Body of pancreas (tissue), 4 donors: ENCODE measurements at regions not wholly inside any gene's neighbourhood (a gene's known extent, or its start where the extent isn't known, plus 50 kb on each side); places are given as distances from the start of the nearest gene placed in this dataset.
"Not testable (repeated sequence)": the region's sequence is repeated elsewhere in the genome, so short reads cannot be mapped to it uniquely, and the experiment has no call there.

Experiments
- ATAC-seq: fragments of 150-250 bp; one replicate; pipeline ENCODE4 v1.9.1; 2016
- DNase-seq, 4 donors: peaks; one replicate each; pipeline ENCODE4 v3.0.0-alpha.2; 2019
- H3K27ac ChIP-seq, 4 donors: fragments of 200-600 bp; sonication (generic); 1 replicate in 3 of 4; 2 replicates in 1 of 4; pipeline versions ENCODE4 v1.5.1 to v1.6.1; 2016 to 2019; ENCODE audit warnings: mild to moderate bottlenecking in 1 of 4, mixed read lengths in 1 of 4, moderate library complexity in 1 of 4
- H3K27me3 ChIP-seq, 2 donors: fragments of 200-600 bp; sonication (generic); one replicate each; pipeline ENCODE4 v1.6.0; 2016; ENCODE audit warnings: mild to moderate bottlenecking in 1 of 2
- H3K36me3 ChIP-seq, 2 donors: fragments of 200-600 bp; sonication (generic); replicated peaks in 1 of 2; 2 replicates each; pipeline ENCODE4 v1.5.1; 2016; ENCODE audit warnings: low read depth in 2 of 2; ENCODE audit not compliant: insufficient read depth in 1 of 2
- H3K4me1 ChIP-seq: fragments of 200-600 bp; sonication (generic); one replicate; pipeline ENCODE4 v1.6.0; 2016
- H3K4me3 ChIP-seq, 2 donors: fragments of 200-600 bp; sonication (generic); 1 replicate in 1 of 2; 2 replicates in 1 of 2; pipeline ENCODE4 v1.5.1; 2016 to 2019
- H3K9me3 ChIP-seq, 3 donors: fragments of 200-600 bp; sonication (generic); 1 replicate in 2 of 3; 2 replicates in 1 of 3; pipeline ENCODE4 v1.5.1; 2016
- POLR2A ChIP-seq, 3 donors: fragments of 450-650 bp; IDR thresholded peaks; one replicate each; pipeline ENCODE4 v1.6.1; 2016; ENCODE audit warnings: antibody characterized with exemption in 3 of 3, mild to moderate bottlenecking in 2 of 3
- WGBS, 2 donors: methylation state at CpG; one replicate each; pipeline ENCODE4 v1.1.5; 2017; 5-methylcytosine and 5-hydroxymethylcytosine counted together
- intact Hi-C: fragments of 100-400 bp; cut with DNase I; formaldehyde crosslinking; loops from one replicate; pipeline ENCODE4 v1.15.1; 2023
- TF ChIP-seq, protein P1 (sequence below), 7 experiments: fragments of 450-650 bp in 4 of 7; fragments of 200-600 bp in 3 of 7; sonication (generic) in 3 of 7; IDR thresholded peaks; one replicate each; pipeline ENCODE4 v1.5.1; 2016 to 2019; ENCODE audit warnings: antibody characterized with exemption in 7 of 7

DNA sequence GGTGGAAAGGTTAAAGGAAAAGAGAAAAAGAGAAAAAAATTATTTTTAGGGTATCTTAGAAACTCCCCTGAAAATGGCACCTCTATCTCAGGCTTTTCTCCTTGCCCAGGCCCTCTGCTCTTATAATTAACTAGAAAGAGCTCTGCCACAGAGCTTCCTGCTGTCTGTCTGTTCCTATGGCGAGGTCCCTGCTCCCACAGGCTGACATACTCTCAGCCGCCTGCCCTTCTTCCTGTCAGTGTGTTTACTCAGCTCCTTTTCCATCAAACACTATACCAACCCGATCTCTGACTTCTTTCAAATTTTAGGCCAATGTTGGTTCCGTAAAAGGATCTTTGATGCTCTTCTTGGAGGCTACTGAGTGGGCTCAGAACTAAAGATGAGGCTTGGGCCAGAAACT is 482.6 kb downstream of the DMAC1 start:
- no peak overlapping the region for H3K4me3 ChIP-seq
- 78 to 92% methylated on average over 4 of the region's 4 CpGs for WGBS, 2 donors
- no peak for ATAC-seq
- H3K4me1 ChIP-seq, result peaks cover 15% of the 10 kb centered on the region
- no peaks in the 10 kb centered on the region for H3K9me3 ChIP-seq
- H3K27ac ChIP-seq, result no peak overlapping the region
- no peaks in the 10 kb centered on the region for H3K36me3 ChIP-seq
- H3K27me3 ChIP-seq, result no peaks in the 10 kb centered on the region
- no peak for DNase-seq
- intact Hi-C loops, result no loop called here
- TF ChIP-seq, protein P1, sequence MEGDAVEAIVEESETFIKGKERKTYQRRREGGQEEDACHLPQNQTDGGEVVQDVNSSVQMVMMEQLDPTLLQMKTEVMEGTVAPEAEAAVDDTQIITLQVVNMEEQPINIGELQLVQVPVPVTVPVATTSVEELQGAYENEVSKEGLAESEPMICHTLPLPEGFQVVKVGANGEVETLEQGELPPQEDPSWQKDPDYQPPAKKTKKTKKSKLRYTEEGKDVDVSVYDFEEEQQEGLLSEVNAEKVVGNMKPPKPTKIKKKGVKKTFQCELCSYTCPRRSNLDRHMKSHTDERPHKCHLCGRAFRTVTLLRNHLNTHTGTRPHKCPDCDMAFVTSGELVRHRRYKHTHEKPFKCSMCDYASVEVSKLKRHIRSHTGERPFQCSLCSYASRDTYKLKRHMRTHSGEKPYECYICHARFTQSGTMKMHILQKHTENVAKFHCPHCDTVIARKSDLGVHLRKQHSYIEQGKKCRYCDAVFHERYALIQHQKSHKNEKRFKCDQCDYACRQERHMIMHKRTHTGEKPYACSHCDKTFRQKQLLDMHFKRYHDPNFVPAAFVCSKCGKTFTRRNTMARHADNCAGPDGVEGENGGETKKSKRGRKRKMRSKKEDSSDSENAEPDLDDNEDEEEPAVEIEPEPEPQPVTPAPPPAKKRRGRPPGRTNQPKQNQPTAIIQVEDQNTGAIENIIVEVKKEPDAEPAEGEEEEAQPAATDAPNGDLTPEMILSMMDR (IDR thresholded peaks at IDR 0.05), result no peak
- TF ChIP-seq POLR2A (IDR thresholded peaks at IDR 0.05), result no peak

DNA sequence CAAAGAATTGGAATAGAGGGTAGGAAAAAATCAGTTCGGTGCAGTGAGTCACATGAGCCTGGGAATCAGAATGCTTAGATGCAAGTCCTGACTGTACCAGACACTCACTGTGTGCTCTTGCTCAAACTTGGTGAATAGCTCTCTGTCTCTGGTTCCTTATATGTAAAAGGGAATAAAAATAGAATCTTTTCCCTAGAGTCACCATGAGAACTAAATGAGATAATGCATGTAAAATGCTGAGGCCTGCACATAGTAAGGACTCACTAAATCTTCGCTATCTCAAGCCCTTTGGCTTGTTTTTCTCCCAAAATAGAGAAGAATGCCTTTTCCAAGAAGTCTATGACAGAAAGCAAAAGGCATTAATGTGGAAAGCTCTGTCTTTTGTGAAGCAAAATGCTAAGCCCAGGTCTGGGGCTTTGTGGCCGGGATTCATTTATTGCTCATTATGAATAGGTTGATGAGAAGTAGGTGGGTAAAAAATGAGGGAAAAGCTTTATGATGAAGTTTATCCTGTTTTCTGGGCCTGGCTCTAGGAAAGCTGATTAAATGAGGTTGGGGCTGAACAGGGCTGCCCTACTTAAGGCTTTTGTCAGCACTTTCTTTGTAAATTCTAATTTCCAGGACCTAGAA is 483.3 kb downstream of the DMAC1 start:
- peaks cover 15% of the 10 kb centered on the region for H3K4me1 ChIP-seq
- no peaks in the 10 kb centered on the region for H3K27me3 ChIP-seq
- H3K4me3 ChIP-seq, result no peak overlapping the region
- H3K27ac ChIP-seq, result peak overlapping the region in 1 of 4 donors; percentile 1
- ATAC-seq (peak; percentile 37), DNase-seq (no peak)
- no peaks in the 10 kb centered on the region for H3K9me3 ChIP-seq
- WGBS, 2 donors, result 75 to 78% methylated on average over 3 of the region's 3 CpGs
- TF ChIP-seq, protein P1 (IDR thresholded peaks at IDR 0.05), result no peak
- TF ChIP-seq POLR2A (IDR thresholded peaks at IDR 0.05), result no peak
- H3K36me3 ChIP-seq, result no peaks in the 10 kb centered on the region
- intact Hi-C loops, result no loop called here

DNA sequence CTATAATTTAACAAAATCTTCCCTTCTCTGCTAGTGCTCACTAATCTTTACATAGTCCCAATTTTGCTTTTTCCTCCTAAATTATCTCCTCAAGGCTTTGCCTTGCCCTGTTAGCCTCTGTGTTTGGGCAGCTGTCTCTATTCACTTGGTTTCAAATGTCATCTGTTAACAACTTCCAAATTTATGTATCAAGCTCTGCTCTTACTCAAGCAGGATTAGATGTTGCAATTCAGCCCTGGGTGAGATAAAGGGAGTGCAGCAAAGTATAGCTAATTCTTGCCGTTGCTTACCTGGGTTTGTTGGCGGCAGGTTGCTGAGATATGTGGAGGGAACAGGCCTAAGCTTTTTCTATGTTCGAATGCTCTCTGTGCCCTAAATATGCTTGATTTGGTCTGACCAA is 483.8 kb downstream of the DMAC1 start:
- intact Hi-C loops, result no loop called here
- ATAC-seq, result peak; percentile 58
- WGBS, 2 donors, result 17 to 33% methylated on average over 3 of the region's 3 CpGs
- peak in 2 of 4 donors; percentile 10 to 43 for DNase-seq
- Histone ChIP-seq H3K4me3 (no peak overlapping the region), H3K27ac (peak overlapping the region in 1 of 4 donors; percentile 1), H3K27me3 (no peaks in the 10 kb centered on the region), H3K36me3 (no peaks in the 10 kb centered on the region), H3K9me3 (no peaks in the 10 kb centered on the region), H3K4me1 (peaks cover 15% of the 10 kb centered on the region)
- TF ChIP-seq, protein P1 (IDR thresholded peaks at IDR 0.05), result no peak
- no peak for TF ChIP-seq POLR2A (IDR thresholded peaks at IDR 0.05)

DNA sequence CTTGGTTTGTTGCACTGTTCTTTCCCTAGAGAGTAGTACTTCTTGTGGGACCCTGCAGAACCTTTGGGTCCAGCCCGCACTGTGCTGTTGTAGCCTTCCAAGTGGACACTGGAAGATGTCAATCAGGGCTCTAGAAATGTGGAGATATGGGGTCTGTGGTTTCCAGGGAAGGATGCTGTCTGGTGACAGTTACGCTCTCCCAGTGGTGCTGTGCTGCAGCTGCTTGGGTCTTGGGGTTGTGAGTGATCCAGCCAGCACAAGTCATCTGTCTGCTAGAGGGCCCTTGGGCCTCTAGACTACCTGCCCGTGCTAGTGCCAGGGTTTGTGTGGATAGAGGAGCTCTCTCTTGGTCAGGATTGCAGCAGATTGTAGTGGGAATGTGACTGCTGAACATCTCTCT is 484.5 kb downstream of the DMAC1 start:
- no peak overlapping the region for H3K4me3 ChIP-seq
- no peak overlapping the region for H3K27ac ChIP-seq
- 86 to 93% methylated on average over 2 to 3 of the region's 3 CpGs for WGBS, 2 donors
- H3K4me1 ChIP-seq, result peaks cover 15% of the 10 kb centered on the region
- no peak for TF ChIP-seq POLR2A (IDR thresholded peaks at IDR 0.05)
- TF ChIP-seq, protein P1 (IDR thresholded peaks at IDR 0.05), result no peak
- H3K9me3 ChIP-seq, result no peaks in the 10 kb centered on the region
- no peaks in the 10 kb centered on the region for H3K36me3 ChIP-seq
- no peak for ATAC-seq
- no peak for DNase-seq
- intact Hi-C loops, result no loop called here
- H3K27me3 ChIP-seq, result no peaks in the 10 kb centered on the region

DNA sequence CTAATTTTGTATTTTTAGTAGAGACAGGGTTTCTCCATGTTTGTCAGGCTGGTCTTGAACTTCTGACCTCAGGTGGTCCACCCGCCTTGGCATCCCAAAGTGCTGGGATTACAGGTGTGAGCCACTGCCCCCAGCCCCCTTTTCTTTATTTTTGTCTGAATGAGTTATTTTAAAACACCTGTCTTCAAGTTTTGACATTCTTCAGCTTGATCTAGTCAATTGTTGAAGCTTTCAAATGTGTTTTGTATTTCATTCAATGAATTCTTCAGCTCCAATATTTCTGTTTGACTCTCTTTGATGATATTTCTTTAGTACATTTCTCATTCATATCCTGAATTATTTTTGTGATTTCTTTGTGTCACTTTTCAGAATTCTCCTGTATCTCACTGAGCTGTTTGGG is 486.2 kb downstream of the DMAC1 start:
- no peaks in the 10 kb centered on the region for H3K27me3 ChIP-seq
- 97 to 100% methylated on average over 1 of the region's 1 CpG for WGBS, 2 donors
- no peak for TF ChIP-seq POLR2A (IDR thresholded peaks at IDR 0.05)
- TF ChIP-seq, protein P1 (IDR thresholded peaks at IDR 0.05), result no peak
- H3K4me3 ChIP-seq, result no peak overlapping the region
- ATAC-seq (no peak), DNase-seq (no peak)
- peaks cover 15% of the 10 kb centered on the region for H3K4me1 ChIP-seq
- intact Hi-C loops, result no loop called here
- H3K36me3 ChIP-seq, result no peaks in the 10 kb centered on the region
- H3K27ac ChIP-seq, result no peak overlapping the region
- H3K9me3 ChIP-seq, result peaks cover 0 to 10% (median 0%) of the 10 kb centered on the region in 3 donors

DNA sequence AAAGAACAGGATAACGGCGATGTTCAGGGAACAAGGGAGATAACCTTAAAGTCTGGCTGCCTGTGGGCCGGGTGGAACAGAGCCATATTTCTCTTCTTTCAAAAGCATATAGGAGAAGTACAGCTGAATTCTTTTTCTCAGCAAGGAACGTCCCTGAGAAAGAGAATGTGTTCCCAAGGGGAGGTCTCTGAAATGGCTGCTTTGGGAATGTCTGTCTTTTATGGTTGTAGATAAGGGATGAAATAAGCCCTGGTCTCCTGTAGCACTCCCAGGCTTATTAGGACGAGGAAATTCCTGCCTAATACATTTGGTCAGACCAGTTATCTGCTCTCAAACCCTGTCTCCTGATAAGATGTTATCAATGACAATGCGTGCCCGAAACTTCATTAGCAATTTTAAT is 490.5 kb downstream of the DMAC1 start:
- H3K27me3 ChIP-seq, DNase-seq, H3K36me3 ChIP-seq, H3K27ac ChIP-seq, ATAC-seq, H3K4me3 ChIP-seq, intact Hi-C loops, H3K4me1 ChIP-seq: not testable (repeated sequence)
- 84 to 89% methylated on average over 7 of the region's 7 CpGs for WGBS, 2 donors
- H3K9me3 ChIP-seq, result peaks cover 0 to 13% (median 0%) of the 10 kb centered on the region in 3 donors
